Uterus (tissue), 3 donors: ENCODE measurements at regions not wholly inside any gene's neighbourhood (a gene's known extent, or its start where the extent isn't known, plus 50 kb on each side); places are given as distances from the start of the nearest gene placed in this dataset.

ENCODE experiments used
- DNase-seq, 2 donors: peaks; one replicate each; pipeline ENCODE4 v3.0.0-alpha.2; 2019 to 2020
- H3K27ac ChIP-seq, 2 donors: fragments of 200-600 bp; sonication (generic); 1 replicate in 1 of 2; 2 replicates in 1 of 2; pipeline ENCODE4 v1.5.1; 2016 to 2018
- H3K27me3 ChIP-seq, 2 donors: fragments of 200-600 bp; sonication (generic); one replicate each; pipeline ENCODE4 v1.5.1; 2018 to 2019; ENCODE audit warnings: control low read depth in 1 of 2
- H3K36me3 ChIP-seq, 2 donors: fragments of 200-600 bp; sonication (generic); one replicate each; pipeline ENCODE4 v1.5.1; 2019; ENCODE audit warnings: control low read depth in 1 of 2
- H3K4me1 ChIP-seq, 2 donors: fragments of 200-600 bp; sonication (generic); one replicate each; pipeline ENCODE4 v1.5.1; 2018 to 2019; ENCODE audit warnings: control low read depth in 1 of 2
- H3K4me3 ChIP-seq, 2 donors: fragments of 200-600 bp; sonication (generic); 1 replicate in 1 of 2; 2 replicates in 1 of 2; pipeline ENCODE4 v1.5.1; 2018 to 2019; ENCODE audit warnings: mild to moderate bottlenecking in 1 of 2
- H3K9me3 ChIP-seq, 2 donors: fragments of 200-600 bp; sonication (generic); one replicate each; pipeline ENCODE4 v1.5.1; 2019; ENCODE audit warnings: control low read depth in 1 of 2
- CTCF ChIP-seq, 4 experiments: fragments of 200-600 bp in 2 of 4; fragments of 450-650 bp in 2 of 4; sonication (generic) in 2 of 4; IDR thresholded peaks; one replicate each; pipeline ENCODE4 v1.5.1; 2016 to 2019; ENCODE audit warnings: antibody characterized with exemption in 4 of 4, mild to moderate bottlenecking in 2 of 4, moderate library complexity in 1 of 4
- POLR2A ChIP-seq, 2 donors: fragments of 450-650 bp; IDR thresholded peaks; one replicate each; pipeline ENCODE4 v1.6.1; 2016; ENCODE audit warnings: antibody characterized with exemption in 2 of 2, mild to moderate bottlenecking in 1 of 2, moderate library complexity in 1 of 2
- intact Hi-C: fragments of 100-400 bp; cut with DNase I; formaldehyde crosslinking; loops from one replicate; pipeline ENCODE4 v1.15.1; 2023; ENCODE audit warnings: low total_unique reads
- donor health status: DM: yes; HTN: yes; CAD: no.

- intact Hi-C loops: no loop called here
- no peak for DNase-seq
- TF ChIP-seq POLR2A (IDR thresholded peaks at IDR 0.05): no peak
- TF ChIP-seq CTCF (IDR thresholded peaks at IDR 0.05): no peak
- no peaks in the 10 kb centered on the region for H3K4me1 ChIP-seq
- H3K4me3 ChIP-seq: no peak overlapping the region
- H3K27ac ChIP-seq: no peak overlapping the region
- H3K27me3 ChIP-seq: no peaks in the 10 kb centered on the region
- H3K9me3 ChIP-seq: no peaks in the 10 kb centered on the region
- H3K36me3 ChIP-seq: no peaks in the 10 kb centered on the region
These were observed 326.3 kb upstream of the ZNF804A start for GRCh38 chr2:184272056-184272455.

GRCh38 chr2:184294831-184295230 is 303.5 kb upstream of the ZNF804A start:
- H3K9me3 ChIP-seq: no peaks in the 10 kb centered on the region
- no peak for TF ChIP-seq CTCF (IDR thresholded peaks at IDR 0.05)
- no peak for TF ChIP-seq POLR2A (IDR thresholded peaks at IDR 0.05)
- H3K27me3 ChIP-seq: no peaks in the 10 kb centered on the region
- intact Hi-C loops: no loop called here
- H3K4me3 ChIP-seq: no peak overlapping the region
- DNase-seq: no peak
- no peak overlapping the region for H3K27ac ChIP-seq
- H3K36me3 ChIP-seq: no peaks in the 10 kb centered on the region
- H3K4me1 ChIP-seq: no peaks in the 10 kb centered on the region

- Histone ChIP-seq H3K9me3 (no peaks in the 10 kb centered on the region), H3K27me3 (no peaks in the 10 kb centered on the region), H3K4me3 (no peak overlapping the region), H3K36me3 (no peaks in the 10 kb centered on the region), H3K27ac (no peak overlapping the region), H3K4me1 (no peaks in the 10 kb centered on the region)
- TF ChIP-seq CTCF (IDR thresholded peaks at IDR 0.05): no peak
- no peak for TF ChIP-seq POLR2A (IDR thresholded peaks at IDR 0.05)
- intact Hi-C loops: no loop called here
- DNase-seq: no peak
These were observed 301.2 kb upstream of the ZNF804A start for GRCh38 chr2:184297085-184297484.

- intact Hi-C loops: no loop called here
These were observed 295.8 kb upstream of the ZNF804A start for GRCh38 chr2:184302506-184302905.

GRCh38 chr2:184304006-184304405 is 294.3 kb upstream of the ZNF804A start:
- Histone ChIP-seq H3K36me3 (no peaks in the 10 kb centered on the region), H3K4me3 (no peak overlapping the region), H3K4me1 (no peaks in the 10 kb centered on the region), H3K27ac (no peak overlapping the region), H3K27me3 (no peaks in the 10 kb centered on the region), H3K9me3 (no peaks in the 10 kb centered on the region)
- TF ChIP-seq POLR2A (IDR thresholded peaks at IDR 0.05) (no peak), CTCF (IDR thresholded peaks at IDR 0.05) (no peak)
- DNase-seq: no peak
- intact Hi-C loops: no loop called here

More at GRCh38 chr2:184302506-184302905, 295.8 kb upstream of the ZNF804A start:
- no peak overlapping the region for H3K27ac ChIP-seq
- no peaks in the 10 kb centered on the region for H3K4me1 ChIP-seq
- no peaks in the 10 kb centered on the region for H3K36me3 ChIP-seq
- no peak for DNase-seq
- no peaks in the 10 kb centered on the region for H3K27me3 ChIP-seq
- TF ChIP-seq CTCF (IDR thresholded peaks at IDR 0.05) (no peak), POLR2A (IDR thresholded peaks at IDR 0.05) (no peak)
- no peak overlapping the region for H3K4me3 ChIP-seq
- no peaks in the 10 kb centered on the region for H3K9me3 ChIP-seq
